ENCODE measurements at regions not wholly inside any gene's neighbourhood (a gene's known extent, or its start where the extent isn't known, plus 50 kb on each side); places are given as distances from the start of the nearest gene placed in this dataset.

DNA sequence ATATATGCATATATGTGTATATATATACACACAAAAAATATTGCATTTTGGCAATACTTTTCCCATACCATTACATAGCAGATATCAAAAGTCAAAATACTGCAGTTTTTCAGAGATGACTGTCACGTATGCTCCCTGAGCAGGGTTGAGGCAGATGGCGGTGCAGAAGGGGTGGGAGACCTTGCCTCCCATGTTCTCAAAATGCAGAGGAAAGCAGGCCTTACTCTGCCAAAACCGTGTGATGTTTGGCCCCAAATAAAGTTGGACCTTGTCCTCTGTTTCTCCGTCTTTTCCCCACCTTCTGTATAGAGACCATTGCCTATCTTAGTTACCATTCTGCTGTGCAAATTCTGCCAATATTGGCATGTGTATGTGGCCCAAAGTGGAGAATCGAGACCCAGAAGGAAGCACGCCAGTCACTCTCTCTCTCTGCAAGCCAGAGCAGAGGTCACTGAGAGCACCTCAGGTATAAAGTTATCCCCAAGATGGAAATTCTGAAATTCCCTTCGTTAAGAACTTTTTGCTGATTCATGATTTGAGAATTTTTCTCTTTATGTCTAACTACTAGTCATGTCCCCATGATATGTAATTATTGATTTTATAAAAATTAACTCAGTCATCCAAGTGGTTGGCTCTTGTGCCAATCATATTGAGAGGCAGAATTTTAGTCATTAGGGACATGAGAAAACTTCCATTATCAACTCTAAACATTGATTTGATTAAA, 898.8 kb downstream of the EPHA4 start:
- H4K20me1 ChIP-seq (ENCODE audit: insufficient read depth, low read length) = no peaks in the 10 kb centered on the region

DNA sequence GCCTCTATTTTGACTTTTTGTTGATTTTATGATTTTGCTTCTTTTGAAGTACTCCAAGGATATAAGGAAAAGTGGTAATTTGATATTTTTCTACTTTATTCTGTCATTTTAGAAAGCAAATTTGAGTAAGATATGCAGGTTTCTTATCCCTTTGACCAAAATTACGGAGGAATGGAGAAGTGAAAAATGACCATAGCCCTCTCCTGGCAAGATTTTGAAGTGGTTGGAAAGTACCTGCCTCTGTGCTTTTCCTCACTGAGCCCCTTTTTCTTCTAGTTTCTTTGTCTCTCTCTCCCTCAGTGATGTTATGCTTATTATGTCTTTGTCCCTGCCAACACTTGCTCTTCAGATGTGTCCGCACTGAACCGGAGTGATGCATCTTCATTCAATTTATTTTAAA, 898.1 kb downstream of the EPHA4 start:
- no peaks in the 10 kb centered on the region for H3K4me1 ChIP-seq (ENCODE audit: insufficient read depth, low read length)
- no peaks in the 10 kb centered on the region for H3K27me3 ChIP-seq (ENCODE audit: insufficient read depth, low read length)
- TF ChIP-seq, protein P1, sequence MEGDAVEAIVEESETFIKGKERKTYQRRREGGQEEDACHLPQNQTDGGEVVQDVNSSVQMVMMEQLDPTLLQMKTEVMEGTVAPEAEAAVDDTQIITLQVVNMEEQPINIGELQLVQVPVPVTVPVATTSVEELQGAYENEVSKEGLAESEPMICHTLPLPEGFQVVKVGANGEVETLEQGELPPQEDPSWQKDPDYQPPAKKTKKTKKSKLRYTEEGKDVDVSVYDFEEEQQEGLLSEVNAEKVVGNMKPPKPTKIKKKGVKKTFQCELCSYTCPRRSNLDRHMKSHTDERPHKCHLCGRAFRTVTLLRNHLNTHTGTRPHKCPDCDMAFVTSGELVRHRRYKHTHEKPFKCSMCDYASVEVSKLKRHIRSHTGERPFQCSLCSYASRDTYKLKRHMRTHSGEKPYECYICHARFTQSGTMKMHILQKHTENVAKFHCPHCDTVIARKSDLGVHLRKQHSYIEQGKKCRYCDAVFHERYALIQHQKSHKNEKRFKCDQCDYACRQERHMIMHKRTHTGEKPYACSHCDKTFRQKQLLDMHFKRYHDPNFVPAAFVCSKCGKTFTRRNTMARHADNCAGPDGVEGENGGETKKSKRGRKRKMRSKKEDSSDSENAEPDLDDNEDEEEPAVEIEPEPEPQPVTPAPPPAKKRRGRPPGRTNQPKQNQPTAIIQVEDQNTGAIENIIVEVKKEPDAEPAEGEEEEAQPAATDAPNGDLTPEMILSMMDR (IDR thresholded peaks at IDR 0.05; ENCODE audit: extremely low read depth, low read depth, low read length) = no peak

More for the DNA sequence above, 898.8 kb downstream of the EPHA4 start:
- Histone ChIP-seq H3K4me1 (ENCODE audit: insufficient read depth, low read length) (no peaks in the 10 kb centered on the region), H3K36me3 (ENCODE audit: insufficient read depth, low read length) (no peaks in the 10 kb centered on the region), H3K27me3 (ENCODE audit: insufficient read depth, low read length) (no peaks in the 10 kb centered on the region), H3K79me2 (ENCODE audit: insufficient read depth, low read length) (no peaks in the 10 kb centered on the region), H3K4me3 (ENCODE audit: insufficient read depth, low read length) (no peak overlapping the region), H3K27ac (ENCODE audit: low read depth, low read length) (no peak overlapping the region), H3K4me2 (ENCODE audit: insufficient read depth, low read length) (no peak overlapping the region), H2AFZ (ENCODE audit: low read length) (no peak overlapping the region), H3K9me3 (ENCODE audit: low read depth, low read length) (no peaks in the 10 kb centered on the region)
- DNase-seq (ENCODE audit: insufficient read length, low spot score, missing footprints) = no peak
- TF ChIP-seq, protein P1 (IDR thresholded peaks at IDR 0.05; ENCODE audit: extremely low read depth, low read depth, low read length) = no peak

DNA sequence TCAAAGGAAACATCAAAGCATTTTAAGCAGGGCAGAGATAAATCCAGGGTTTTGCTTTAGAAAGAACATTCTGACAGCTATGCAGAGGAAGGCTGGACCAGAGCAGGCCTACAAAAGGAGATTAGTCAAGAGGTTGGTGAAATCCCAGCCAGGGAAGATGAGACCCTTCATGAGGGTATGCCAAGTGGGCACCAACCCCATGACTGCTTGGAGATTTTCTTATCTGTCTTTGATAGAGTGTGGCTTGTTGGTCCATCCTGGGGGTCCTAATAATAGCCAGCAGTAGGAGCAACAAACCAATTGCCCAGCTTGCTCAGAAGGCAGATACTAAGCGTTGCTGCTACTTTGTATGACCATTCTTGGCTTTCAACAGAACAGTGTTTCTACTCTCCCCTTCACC, 895.4 kb downstream of the EPHA4 start:
- Histone ChIP-seq H3K79me2 (ENCODE audit: insufficient read depth, low read length) (no peaks in the 10 kb centered on the region), H2AFZ (ENCODE audit: low read length) (no peak overlapping the region), H3K4me1 (ENCODE audit: insufficient read depth, low read length) (no peaks in the 10 kb centered on the region), H3K9me3 (ENCODE audit: low read depth, low read length) (no peaks in the 10 kb centered on the region), H3K36me3 (ENCODE audit: insufficient read depth, low read length) (no peaks in the 10 kb centered on the region), H3K4me2 (ENCODE audit: insufficient read depth, low read length) (no peak overlapping the region), H3K27ac (ENCODE audit: low read depth, low read length) (no peak overlapping the region), H4K20me1 (ENCODE audit: insufficient read depth, low read length) (no peaks in the 10 kb centered on the region), H3K27me3 (ENCODE audit: insufficient read depth, low read length) (no peaks in the 10 kb centered on the region), H3K4me3 (ENCODE audit: insufficient read depth, low read length) (no peak overlapping the region)
- TF ChIP-seq, protein P1 (IDR thresholded peaks at IDR 0.05; ENCODE audit: extremely low read depth, low read depth, low read length) = no peak
- DNase-seq (ENCODE audit: insufficient read length, low spot score, missing footprints) = no peak

More for the DNA sequence above, 898.1 kb downstream of the EPHA4 start:
- Histone ChIP-seq H4K20me1 (ENCODE audit: insufficient read depth, low read length) (no peaks in the 10 kb centered on the region), H3K27ac (ENCODE audit: low read depth, low read length) (no peak overlapping the region), H3K4me2 (ENCODE audit: insufficient read depth, low read length) (no peak overlapping the region), H3K9me3 (ENCODE audit: low read depth, low read length) (no peaks in the 10 kb centered on the region), H3K79me2 (ENCODE audit: insufficient read depth, low read length) (no peaks in the 10 kb centered on the region), H3K36me3 (ENCODE audit: insufficient read depth, low read length) (no peaks in the 10 kb centered on the region), H2AFZ (ENCODE audit: low read length) (no peak overlapping the region), H3K4me3 (ENCODE audit: insufficient read depth, low read length) (no peak overlapping the region)
- no peak for DNase-seq (ENCODE audit: insufficient read length, low spot score, missing footprints)

DNA sequence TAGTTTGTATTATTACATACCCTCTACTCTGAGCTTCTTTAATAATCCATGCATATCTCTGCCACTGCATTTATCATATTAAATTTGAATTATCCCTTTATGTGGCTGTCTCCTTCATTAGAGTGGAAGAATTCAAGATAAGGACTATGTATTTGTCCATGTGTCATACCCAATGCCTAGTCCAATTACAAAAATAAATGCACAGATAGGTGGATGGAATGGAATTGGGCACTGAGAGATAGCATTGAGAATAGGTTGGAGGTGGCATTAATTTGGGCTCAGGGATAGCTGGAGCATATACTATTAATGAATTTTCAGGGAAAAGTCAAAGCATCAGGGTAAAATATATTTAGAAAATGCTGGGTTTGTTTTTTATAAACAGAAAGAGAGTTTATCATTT, 893.2 kb downstream of the EPHA4 start:
- Histone ChIP-seq H3K36me3 (ENCODE audit: insufficient read depth, low read length) (no peaks in the 10 kb centered on the region), H3K9me3 (ENCODE audit: low read depth, low read length) (no peaks in the 10 kb centered on the region), H3K27me3 (ENCODE audit: insufficient read depth, low read length) (no peaks in the 10 kb centered on the region), H3K4me1 (ENCODE audit: insufficient read depth, low read length) (no peaks in the 10 kb centered on the region), H3K27ac (ENCODE audit: low read depth, low read length) (no peak overlapping the region), H3K79me2 (ENCODE audit: insufficient read depth, low read length) (no peaks in the 10 kb centered on the region), H3K4me2 (ENCODE audit: insufficient read depth, low read length) (no peak overlapping the region), H4K20me1 (ENCODE audit: insufficient read depth, low read length) (no peaks in the 10 kb centered on the region), H2AFZ (ENCODE audit: low read length) (no peak overlapping the region), H3K4me3 (ENCODE audit: insufficient read depth, low read length) (no peak overlapping the region)
- TF ChIP-seq, protein P1 (IDR thresholded peaks at IDR 0.05; ENCODE audit: extremely low read depth, low read depth, low read length) = no peak
- DNase-seq (ENCODE audit: insufficient read length, low spot score, missing footprints) = no peak
